ENCODE measurements at regions not wholly inside any gene's neighbourhood (a gene's known extent, or its start where the extent isn't known, plus 50 kb on each side); places are given as distances from the start of the nearest gene placed in this dataset.

DNA sequence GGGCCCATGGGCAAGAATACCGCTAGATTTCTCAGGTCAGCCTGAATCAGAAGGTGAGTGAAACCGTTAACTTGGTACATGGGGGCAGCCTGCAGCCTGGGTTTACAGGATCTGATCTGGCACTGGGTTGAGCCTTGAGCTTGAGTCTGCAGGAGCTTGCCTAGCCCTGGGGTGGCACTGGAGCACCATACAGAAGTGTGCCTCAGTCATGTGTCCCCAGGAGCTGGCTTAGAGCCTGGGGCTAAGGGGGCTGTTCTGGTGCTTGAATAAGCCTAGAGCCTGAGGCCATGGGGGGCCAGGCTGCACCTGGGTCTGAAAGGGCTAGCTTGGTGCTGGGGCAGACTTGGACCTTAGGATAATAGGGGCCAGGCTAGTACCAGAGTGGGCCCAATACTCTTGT lies 457.2 kb upstream of the PBX1 start:
- ChIA-PET POLR2A (no interaction called here), CTCF (interaction anchor here (1.1 to 1.5 kb wide), 2 partner anchors 9 to 19 kb away, joined by 3 to 4 read pairs; no protein-coding TSS in a partner anchor)
- Histone ChIP-seq H3K4me1 (ENCODE audit: control insufficient read depth in 1 of 2, insufficient read depth in 2 of 2, low read depth in 1 of 2, low read length in 1 of 2) (no peaks in the 10 kb centered on the region), H3K4me3 (ENCODE audit: low read depth in 2 of 2, low read length in 1 of 2) (no peak overlapping the region), H3K36me3 (replicated peaks in 1 of 2; ENCODE audit: control insufficient read depth in 1 of 2, insufficient read depth in 2 of 2, low read length in 1 of 2) (no peaks in the 10 kb centered on the region), H2AFZ (ENCODE audit: low read depth) (no peak overlapping the region), H4K20me1 (ENCODE audit: insufficient read depth) (no peaks in the 10 kb centered on the region), H3K4me2 (no peak overlapping the region), H3K27ac (ENCODE audit: low read depth in 2 of 2, low read length in 1 of 2) (no peak overlapping the region), H3K27me3 (ENCODE audit: insufficient read depth) (no peaks in the 10 kb centered on the region), H3F3A (replicated peaks; ENCODE audit: insufficient read depth) (no peaks in the 10 kb centered on the region), H3K9ac (no peak overlapping the region), H3K9me2 (no peaks in the 10 kb centered on the region), H3K9me3 (no peaks in the 10 kb centered on the region; the same call in none of the 2 replicates), H3K79me2 (ENCODE audit: insufficient read depth) (no peaks in the 10 kb centered on the region)
- WGBS (ENCODE audit: low lambda C conversion rate), result 10% methylated on average over 2 of the region's 2 CpGs
- no peak for DNase-seq
- TF ChIP-seq EZH2phosphoT487 (IDR thresholded peaks at IDR 0.05; ENCODE audit: borderline replicate concordance, low read depth), result no peak
- no peak for TF ChIP-seq PBX3 (IDR thresholded peaks at IDR 0.05)
- TF ChIP-seq, protein P1, sequence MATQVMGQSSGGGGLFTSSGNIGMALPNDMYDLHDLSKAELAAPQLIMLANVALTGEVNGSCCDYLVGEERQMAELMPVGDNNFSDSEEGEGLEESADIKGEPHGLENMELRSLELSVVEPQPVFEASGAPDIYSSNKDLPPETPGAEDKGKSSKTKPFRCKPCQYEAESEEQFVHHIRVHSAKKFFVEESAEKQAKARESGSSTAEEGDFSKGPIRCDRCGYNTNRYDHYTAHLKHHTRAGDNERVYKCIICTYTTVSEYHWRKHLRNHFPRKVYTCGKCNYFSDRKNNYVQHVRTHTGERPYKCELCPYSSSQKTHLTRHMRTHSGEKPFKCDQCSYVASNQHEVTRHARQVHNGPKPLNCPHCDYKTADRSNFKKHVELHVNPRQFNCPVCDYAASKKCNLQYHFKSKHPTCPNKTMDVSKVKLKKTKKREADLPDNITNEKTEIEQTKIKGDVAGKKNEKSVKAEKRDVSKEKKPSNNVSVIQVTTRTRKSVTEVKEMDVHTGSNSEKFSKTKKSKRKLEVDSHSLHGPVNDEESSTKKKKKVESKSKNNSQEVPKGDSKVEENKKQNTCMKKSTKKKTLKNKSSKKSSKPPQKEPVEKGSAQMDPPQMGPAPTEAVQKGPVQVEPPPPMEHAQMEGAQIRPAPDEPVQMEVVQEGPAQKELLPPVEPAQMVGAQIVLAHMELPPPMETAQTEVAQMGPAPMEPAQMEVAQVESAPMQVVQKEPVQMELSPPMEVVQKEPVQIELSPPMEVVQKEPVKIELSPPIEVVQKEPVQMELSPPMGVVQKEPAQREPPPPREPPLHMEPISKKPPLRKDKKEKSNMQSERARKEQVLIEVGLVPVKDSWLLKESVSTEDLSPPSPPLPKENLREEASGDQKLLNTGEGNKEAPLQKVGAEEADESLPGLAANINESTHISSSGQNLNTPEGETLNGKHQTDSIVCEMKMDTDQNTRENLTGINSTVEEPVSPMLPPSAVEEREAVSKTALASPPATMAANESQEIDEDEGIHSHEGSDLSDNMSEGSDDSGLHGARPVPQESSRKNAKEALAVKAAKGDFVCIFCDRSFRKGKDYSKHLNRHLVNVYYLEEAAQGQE (IDR thresholded peaks at IDR 0.05; ENCODE audit: low read depth, low read length), result no peak

DNA sequence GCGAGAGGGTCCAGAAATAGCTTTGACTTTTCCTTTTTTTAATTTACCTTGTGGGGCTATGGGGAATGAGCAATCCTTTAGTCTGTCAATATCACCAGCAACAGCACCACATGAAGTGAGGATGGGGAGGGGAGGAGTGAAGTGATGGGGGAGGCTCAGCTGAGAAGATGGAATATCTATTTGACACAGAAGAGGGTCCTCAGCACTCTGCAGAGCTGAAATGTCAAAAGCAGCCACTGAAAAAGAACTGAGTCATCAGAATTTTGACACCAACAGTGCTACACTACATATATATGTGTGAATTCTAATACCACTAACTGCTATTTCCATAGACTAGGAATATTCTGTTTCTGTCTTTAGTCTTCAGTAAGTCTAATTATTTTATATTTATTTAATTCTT lies 427.0 kb upstream of the PBX1 start:
- Histone ChIP-seq H3K9me2 (no peaks in the 10 kb centered on the region), H2AFZ (ENCODE audit: low read depth) (no peak overlapping the region), H3K79me2 (ENCODE audit: insufficient read depth) (no peaks in the 10 kb centered on the region), H3K4me2 (no peak overlapping the region), H3K9me3 (no peaks in the 10 kb centered on the region), H4K20me1 (ENCODE audit: insufficient read depth) (no peaks in the 10 kb centered on the region), H3K4me1 (ENCODE audit: control insufficient read depth in 1 of 2, insufficient read depth in 2 of 2, low read depth in 1 of 2, low read length in 1 of 2) (no peaks in the 10 kb centered on the region), H3K9ac (no peak overlapping the region), H3K36me3 (replicated peaks in 1 of 2; ENCODE audit: control insufficient read depth in 1 of 2, insufficient read depth in 2 of 2, low read length in 1 of 2) (no peaks in the 10 kb centered on the region), H3K27ac (ENCODE audit: low read depth in 2 of 2, low read length in 1 of 2) (no peak overlapping the region), H3K27me3 (ENCODE audit: insufficient read depth) (no peaks in the 10 kb centered on the region), H3F3A (replicated peaks; ENCODE audit: insufficient read depth) (no peaks in the 10 kb centered on the region), H3K4me3 (ENCODE audit: low read depth in 2 of 2, low read length in 1 of 2) (no peak overlapping the region)
- WGBS (ENCODE audit: low lambda C conversion rate), result 6% methylated on average over 1 of the region's 1 CpG
- CTCF ChIA-PET, result no interaction called here
- POLR2A ChIA-PET, result no interaction called here
- DNase-seq, result no peak
- TF ChIP-seq EZH2phosphoT487 (IDR thresholded peaks at IDR 0.05; ENCODE audit: borderline replicate concordance, low read depth) (no peak), FOSL2 (IDR thresholded peaks at IDR 0.05; ENCODE audit: borderline replicate concordance, low read depth) (no peak), EP300 (IDR thresholded peaks at IDR 0.05; ENCODE audit: borderline replicate concordance in 1 of 2, low read depth in 1 of 2, low read length in 1 of 2) (no peak), NFIC (IDR thresholded peaks at IDR 0.05; ENCODE audit: borderline replicate concordance) (no peak), TCF12 (IDR thresholded peaks at IDR 0.05) (no peak), RXRA (IDR thresholded peaks at IDR 0.05; ENCODE audit: borderline replicate concordance, low read depth) (no peak), MEF2A (IDR thresholded peaks at IDR 0.05; ENCODE audit: borderline replicate concordance, low read depth) (no peak), ELF1 (IDR thresholded peaks at IDR 0.05) (no peak), ZBTB33 (IDR thresholded peaks at IDR 0.05; ENCODE audit: borderline replicate concordance, low read depth) (no peak), RCOR1 (IDR thresholded peaks at IDR 0.05; ENCODE audit: low read length) (no peak), TEAD4 (IDR thresholded peaks at IDR 0.05; ENCODE audit: borderline replicate concordance, insufficient read depth) (no peak), RFX5 (IDR thresholded peaks at IDR 0.05; ENCODE audit: low read length) (no peak), RAD21 (IDR thresholded peaks at IDR 0.05; ENCODE audit: low read length) (no peak), SIN3A (IDR thresholded peaks at IDR 0.05; ENCODE audit: borderline replicate concordance, low read depth, low read length) (no peak), TAF1 (IDR thresholded peaks at IDR 0.05; ENCODE audit: borderline replicate concordance, low read depth, low read length) (no peak)

Measured in SK-N-SH (cell line).